Dedifferentiated amniotic fluid mesenchymal stem cell (primary cell): ENCODE measurements at regions not wholly inside any gene's neighbourhood (a gene's known extent, or its start where the extent isn't known, plus 50 kb on each side); places are given as distances from the start of the nearest gene placed in this dataset.
A peak's percentile ranks its signal among the peaks of the same experiment; 100 is the strongest.
"Not testable (repeated sequence)": the region's sequence is repeated elsewhere in the genome, so short reads cannot be mapped to it uniquely, and the experiment has no call there.

ENCODE experiments used
- DNase-seq: peaks from one replicate; pipeline ENCODE4 v3.0.0-alpha.2; 2016; ENCODE audit errors: extremely low spot score

GRCh38 chr12:78494911-78495310 lies 369.7 kb upstream of the SYT1 start:
- peak; percentile 39 for DNase-seq

- no peak for DNase-seq
These were observed 362.7 kb upstream of the SYT1 start for GRCh38 chr12:78501825-78502224.

DNA sequence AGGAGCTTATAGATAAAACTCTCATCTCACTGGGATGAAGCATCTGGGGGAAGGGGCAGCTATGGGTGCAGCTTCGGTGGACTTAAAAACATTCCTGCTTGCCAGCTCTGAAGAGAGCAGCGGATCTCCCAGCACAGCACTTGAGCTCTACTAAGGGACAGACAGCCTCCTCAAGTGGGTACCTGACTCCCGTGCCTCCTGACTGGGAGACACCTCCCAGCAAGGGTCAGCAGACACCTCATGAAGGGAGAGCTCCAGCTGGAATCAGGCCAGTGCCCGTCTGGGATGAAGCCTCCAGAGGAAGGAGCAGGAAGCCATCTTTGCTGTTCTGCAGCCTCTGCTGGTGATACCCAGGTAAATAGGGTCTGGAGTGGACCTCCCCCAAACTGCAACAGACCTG lies 345.2 kb upstream of the SYT1 start:
- DNase-seq = no peak

- peak; percentile 28 for DNase-seq
These were observed 334.3 kb upstream of the SYT1 start for GRCh38 chr12:78530100-78530765.

- DNase-seq = no peak
These were observed 332.6 kb upstream of the SYT1 start for GRCh38 chr12:78531831-78532458.

GRCh38 chr12:78534311-78534710 lies 330.3 kb upstream of the SYT1 start:
- DNase-seq = no peak

DNA sequence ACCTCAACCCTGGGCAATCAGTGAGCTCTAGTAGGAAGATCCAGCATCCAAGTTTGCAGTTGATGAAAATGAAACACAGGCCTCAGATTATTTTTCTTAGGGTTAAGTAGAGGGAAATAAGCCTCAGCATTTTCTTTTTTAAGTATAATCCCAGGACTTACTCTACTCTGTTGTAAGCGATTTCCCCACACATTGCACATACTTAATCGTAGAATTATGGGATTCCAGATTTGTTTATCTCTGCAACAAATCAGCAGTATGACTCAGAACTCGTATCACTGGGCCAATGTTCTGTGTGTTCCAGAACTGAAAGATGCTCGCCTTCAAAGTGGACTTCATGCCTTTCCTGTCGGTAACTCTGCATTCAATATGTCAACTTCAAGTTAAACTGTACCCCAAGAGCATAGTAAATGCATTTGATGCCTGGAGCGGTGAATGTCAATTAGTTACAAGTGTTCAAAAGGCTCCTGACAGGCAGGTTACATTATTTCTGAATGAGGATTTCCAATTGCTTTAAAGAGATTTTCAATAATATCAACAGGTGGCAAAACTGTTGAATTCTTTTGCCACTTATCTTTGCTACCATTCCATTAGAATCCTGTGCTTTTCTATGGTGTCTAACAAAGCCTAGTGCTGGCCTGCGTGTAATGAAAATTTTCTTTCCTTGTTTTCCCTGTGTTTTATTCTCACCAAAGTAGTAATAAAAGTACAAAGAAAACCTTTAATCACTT lies 323.8 kb upstream of the SYT1 start:
- DNase-seq = no peak

DNA sequence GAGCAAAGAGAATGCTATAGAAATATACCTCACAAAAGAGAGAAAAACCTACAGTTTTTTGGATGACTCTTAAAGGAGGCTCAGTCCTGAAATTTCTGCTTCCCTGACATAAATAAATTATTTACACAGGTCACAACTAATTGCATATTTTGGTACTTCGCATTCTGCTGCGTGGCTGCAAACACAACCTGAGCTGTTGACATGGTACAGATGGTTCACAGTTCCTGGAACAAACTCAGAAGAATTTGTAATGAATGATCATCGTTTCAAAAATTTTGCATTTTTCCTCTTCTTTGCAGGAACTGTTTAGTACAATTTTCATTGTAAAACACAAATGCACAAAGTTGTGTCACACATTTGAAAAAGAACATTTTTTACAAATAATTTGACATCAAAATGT lies 313.7 kb upstream of the SYT1 start:
- DNase-seq = no peak

DNA sequence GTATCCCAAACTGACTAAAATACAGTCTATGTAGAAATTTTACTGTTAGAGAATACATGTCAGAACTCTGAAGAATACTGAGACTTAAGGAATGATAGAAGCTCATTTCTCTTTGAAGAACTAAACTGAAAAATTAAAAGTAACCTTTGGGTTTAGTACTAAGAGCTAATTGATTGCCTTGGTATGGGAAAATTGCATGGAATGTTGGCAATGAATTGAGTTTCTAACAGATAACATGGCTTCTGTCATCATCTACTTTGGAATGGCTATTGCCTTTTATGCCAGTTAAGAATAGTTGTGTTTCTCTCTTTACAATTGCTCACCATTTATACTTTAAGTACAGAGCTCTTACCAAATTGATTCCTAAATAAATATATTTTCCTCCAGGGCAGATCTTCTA lies 308.8 kb upstream of the SYT1 start:
- no peak for DNase-seq

DNA sequence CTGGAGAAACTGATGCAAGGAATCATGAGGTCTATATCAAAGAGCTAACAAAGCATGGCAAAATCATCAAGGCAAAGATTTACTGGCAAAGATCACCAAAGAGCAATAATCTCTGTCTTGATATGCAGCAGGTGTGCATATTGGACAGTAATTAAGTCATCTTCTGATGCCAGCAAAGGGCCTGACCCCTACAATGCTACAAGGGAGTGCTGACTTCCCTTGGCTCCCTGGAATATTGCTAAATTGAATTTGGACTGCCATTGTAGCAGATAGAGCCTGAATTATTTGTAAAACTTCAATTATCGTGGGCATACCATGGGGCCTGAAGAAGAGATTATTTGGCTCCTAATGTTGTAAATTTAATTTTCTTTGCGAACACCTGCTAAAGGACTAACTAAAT lies 307.9 kb upstream of the SYT1 start:
- no peak for DNase-seq

GRCh38 chr12:78559416-78559815 lies 305.2 kb upstream of the SYT1 start:
- no peak for DNase-seq

DNA sequence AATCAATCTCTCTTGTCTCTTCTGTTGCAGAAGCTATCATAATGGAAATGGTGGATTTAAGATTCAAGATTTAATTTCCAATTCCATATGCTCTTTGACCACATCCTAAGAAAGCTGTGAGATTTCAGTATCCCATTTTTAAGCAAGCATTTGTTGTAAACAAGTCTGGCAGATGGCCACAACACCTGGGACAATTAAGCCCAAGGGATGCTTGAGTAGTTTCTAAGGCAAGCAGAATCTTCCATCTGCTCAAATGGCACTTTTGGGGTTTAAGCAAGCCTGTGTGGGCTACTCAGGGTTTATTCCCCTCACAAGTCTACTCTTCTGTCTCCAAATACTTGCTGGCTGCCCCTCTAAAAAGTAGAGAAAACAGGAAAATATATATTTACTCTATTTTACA lies 304.7 kb upstream of the SYT1 start:
- DNase-seq = no peak

GRCh38 chr12:78560633-78561032 lies 303.9 kb upstream of the SYT1 start:
- no peak for DNase-seq

- no peak for DNase-seq
These were observed 302.0 kb upstream of the SYT1 start for GRCh38 chr12:78562368-78563205.

DNA sequence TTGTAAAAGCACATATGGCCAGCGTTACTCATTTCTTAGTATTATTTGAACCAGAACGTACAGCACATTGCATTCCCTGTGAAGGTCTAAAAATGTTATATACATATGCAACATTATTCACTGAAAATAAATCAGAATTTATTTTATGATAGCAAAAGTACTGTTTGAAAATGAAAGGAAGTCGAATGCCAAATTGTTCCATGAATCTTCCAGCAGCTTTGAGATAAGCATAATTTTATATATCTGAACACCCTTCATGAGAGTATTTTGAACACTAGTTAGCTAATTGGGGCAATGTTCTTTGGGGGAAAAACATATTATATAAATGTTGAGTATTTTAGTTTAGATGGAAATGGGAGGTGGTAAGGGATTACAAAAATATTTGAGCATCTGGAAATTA lies 300.7 kb upstream of the SYT1 start:
- no peak for DNase-seq

DNA sequence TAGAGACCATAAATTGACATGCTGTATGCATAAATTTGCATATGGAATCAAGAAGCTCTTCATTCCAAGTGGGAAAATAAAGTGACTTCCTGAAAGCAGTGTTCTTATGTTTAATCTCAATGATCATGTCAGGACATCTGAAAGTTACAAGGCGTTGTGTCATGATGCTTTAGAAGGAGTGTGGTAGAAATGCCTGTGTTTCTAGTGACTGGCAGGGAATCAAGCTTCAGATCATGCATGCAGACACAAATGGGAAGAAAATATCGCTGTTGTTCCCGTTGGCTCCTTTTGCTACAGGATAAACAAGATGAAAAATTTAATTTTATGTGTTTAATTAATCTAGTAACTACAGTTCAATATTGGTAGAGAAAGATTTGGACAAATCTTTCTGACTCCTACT lies 298.1 kb upstream of the SYT1 start:
- DNase-seq = no peak

GRCh38 chr12:78568321-78569020 lies 296.1 kb upstream of the SYT1 start:
- DNase-seq = no peak

DNA sequence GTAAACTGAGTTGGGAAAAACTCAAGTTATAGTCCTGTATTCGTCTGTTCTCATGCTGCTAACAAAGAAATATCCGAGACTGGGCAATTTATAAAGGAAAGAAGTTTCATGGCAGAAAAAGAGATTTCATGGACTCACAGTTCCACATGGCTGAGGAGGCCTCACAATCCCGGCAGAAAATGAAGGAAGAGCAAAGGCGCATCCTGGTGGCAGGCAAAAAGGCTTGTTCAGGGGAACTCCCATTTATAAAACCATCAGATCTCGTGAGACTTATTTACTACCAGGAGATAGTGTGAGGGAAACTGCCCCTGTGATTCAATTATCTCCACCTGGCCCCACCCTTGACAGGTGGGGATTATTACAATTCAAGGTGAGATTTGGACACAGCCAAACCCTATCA lies 292.6 kb upstream of the SYT1 start:
- no peak for DNase-seq

GRCh38 chr12:78575208-78575607 lies 289.4 kb upstream of the SYT1 start:
- DNase-seq = not testable (repeated sequence)

- DNase-seq = no peak
These were observed 284.7 kb upstream of the SYT1 start for GRCh38 chr12:78579846-78580245.

DNA sequence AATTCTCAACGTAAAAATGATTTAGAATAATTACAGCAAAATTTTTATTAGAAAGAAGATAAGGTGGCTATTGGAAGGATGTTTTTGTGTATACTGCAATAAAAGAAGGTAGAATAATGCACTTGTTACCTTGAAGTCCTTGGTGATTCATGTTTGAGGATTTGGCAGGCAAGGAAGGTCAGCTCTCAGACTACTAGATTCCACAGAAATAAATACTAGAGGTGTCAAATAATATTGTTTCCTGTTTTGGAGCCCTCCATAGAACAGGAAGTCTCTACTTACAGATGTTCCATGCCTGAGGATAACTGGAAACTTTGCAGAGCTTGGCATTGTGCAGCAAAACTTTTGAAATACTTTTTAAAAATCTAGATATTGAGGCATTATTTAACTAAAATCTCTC lies 284.3 kb upstream of the SYT1 start:
- DNase-seq = no peak

GRCh38 chr12:78584695-78585094 lies 279.9 kb upstream of the SYT1 start:
- DNase-seq = no peak
